K562 (cell line): ENCODE measurements at regions not wholly inside any gene's neighbourhood (a gene's known extent, or its start where the extent isn't known, plus 50 kb on each side); places are given as distances from the start of the nearest gene placed in this dataset.

Experiments
- CBFA2T2 ChIP-seq: fragments of 450-650 bp; conservative IDR thresholded peaks from 2 replicates; pipeline ENCODE4 v1.6.1; 2017; ENCODE audit warnings: mild to moderate bottlenecking
- CTCFL ChIP-seq: IDR thresholded peaks from 2 replicates; pipeline ENCODE4 v1.6.1; 2011; ENCODE audit warnings: borderline replicate concordance, low read depth, mild to moderate bottlenecking, moderate library complexity, low read length; ENCODE audit not compliant: insufficient read depth, poor library complexity, severe bottlenecking
- ELF2 ChIP-seq: fragments of 250-450 bp; sonication (Bioruptor Pico); IDR thresholded peaks from 2 replicates; pipeline ENCODE4 v1.5.0; 2021; ENCODE audit warnings: mild to moderate bottlenecking
- GTF2E2 ChIP-seq: fragments of 200-800 bp; sonication (Bioruptor generic); IDR thresholded peaks from 2 replicates; pipeline ENCODE4 v1.6.1; 2016; ENCODE audit warnings: missing genetic modification characterization, missing compliant biosample characterization
- HNRNPH1 ChIP-seq: fragments of 200-400 bp; formaldehyde crosslinking; optimal IDR thresholded peaks from 2 replicates; pipeline ENCODE3; 2017; ENCODE audit warnings: low read depth, mild to moderate bottlenecking, low read length, moderate library complexity
- MED1 ChIP-seq: sonication (generic); formaldehyde crosslinking; IDR thresholded peaks from 2 replicates; pipeline ENCODE4 v1.8.1; 2023; ENCODE audit warnings: missing genetic modification reagents, borderline replicate concordance
- MYNN ChIP-seq, 2 experiments: sonication (generic); formaldehyde crosslinking in 1 of 2; IDR thresholded peaks; 2 replicates each; pipeline versions ENCODE4 v1.5.0 to v1.6.1; 2016 to 2020; ENCODE audit warnings: antibody characterized with exemption in 1 of 2, missing genetic modification reagents in 1 of 2
- NFIC ChIP-seq: fragments of 450-650 bp; IDR thresholded peaks from 2 replicates; pipeline ENCODE4 v1.6.1; 2017; ENCODE audit warnings: mild to moderate bottlenecking, inconsistent platforms
- PBX2 ChIP-seq, 2 experiments: IDR thresholded peaks in 1 of 2; conservative IDR thresholded peaks in 1 of 2; 2 replicates each; pipeline ENCODE4 v1.6.1; 2016; ENCODE audit warnings: low read depth in 2 of 2, mild to moderate bottlenecking in 1 of 2, missing compliant biosample characterization in 1 of 2, missing genetic modification characterization in 1 of 2, moderate library complexity in 1 of 2
- PML ChIP-seq: IDR thresholded peaks from 2 replicates; pipeline ENCODE4 v1.6.1; 2012; ENCODE audit warnings: low read length, inconsistent platforms
- PYGO2 ChIP-seq: fragments of 450-650 bp; IDR thresholded peaks from 2 replicates; pipeline ENCODE4 v1.6.1; 2016; ENCODE audit warnings: mild to moderate bottlenecking, missing genetic modification characterization, moderate library complexity, missing compliant biosample characterization
- RAD51 ChIP-seq: fragments of 450-650 bp; IDR thresholded peaks from 2 replicates; pipeline ENCODE4 v1.7.1; 2016; ENCODE audit warnings: low read depth, mild to moderate bottlenecking, borderline replicate concordance
- SMAD3 ChIP-seq: fragments of 450-650 bp; formaldehyde crosslinking; conservative IDR thresholded peaks from 2 replicates; pipeline ENCODE4 v1.4.0; 2020; ENCODE audit warnings: mild to moderate bottlenecking
- STAT5B ChIP-seq: fragments of 250-450 bp; sonication (Bioruptor Pico); IDR thresholded peaks from 2 replicates; pipeline ENCODE4 v1.8.0; 2021; ENCODE audit warnings: mild to moderate bottlenecking, inconsistent platforms
- ZFX ChIP-seq: sonication (generic); formaldehyde crosslinking; IDR thresholded peaks from 2 replicates; pipeline ENCODE4 v1.8.0; 2022; ENCODE audit warnings: mild to moderate bottlenecking, missing genetic modification reagents, moderate library complexity
- ZNF77 ChIP-seq: fragments of 250-450 bp; sonication (Bioruptor Pico); IDR thresholded peaks from 2 replicates; pipeline ENCODE4 v1.5.0; 2020

GRCh38 chr5:2131196-2131595 lies 248.5 kb upstream of the IRX4 start (continued):
- TF ChIP-seq CTCFL: no peak
- no peak for TF ChIP-seq SMAD3
- TF ChIP-seq GTF2E2 (tag): no peak
- TF ChIP-seq STAT5B (CRISPR knock-in tag): no peak
- TF ChIP-seq PBX2 (CRISPR knock-in tag; IDR thresholded peaks at IDR 0.05; ENCODE audit: low read depth): no peak
- no peak for TF ChIP-seq PBX2 (tag; conservative IDR thresholded peaks at IDR 0.05; ENCODE audit: low read depth)
- TF ChIP-seq PML: no peak
- TF ChIP-seq PYGO2 (tag): no peak
- TF ChIP-seq CBFA2T2: peak; percentile 72
- TF ChIP-seq HNRNPH1: no peak
- no peak for TF ChIP-seq MED1
- no peak for TF ChIP-seq MYNN (IDR thresholded peaks at IDR 0.05)
- TF ChIP-seq MYNN (CRISPR knock-in tag; IDR thresholded peaks at IDR 0.05): no peak
- TF ChIP-seq ELF2: no peak
- peak; percentile 93 for TF ChIP-seq RAD51
- no peak for TF ChIP-seq ZNF77
- no peak for TF ChIP-seq NFIC
- TF ChIP-seq ZFX (CRISPR knock-in tag): no peak
